ENCODE measurements at regions not wholly inside any gene's neighbourhood (a gene's known extent, or its start where the extent isn't known, plus 50 kb on each side); places are given as distances from the start of the nearest gene placed in this dataset.

DNA sequence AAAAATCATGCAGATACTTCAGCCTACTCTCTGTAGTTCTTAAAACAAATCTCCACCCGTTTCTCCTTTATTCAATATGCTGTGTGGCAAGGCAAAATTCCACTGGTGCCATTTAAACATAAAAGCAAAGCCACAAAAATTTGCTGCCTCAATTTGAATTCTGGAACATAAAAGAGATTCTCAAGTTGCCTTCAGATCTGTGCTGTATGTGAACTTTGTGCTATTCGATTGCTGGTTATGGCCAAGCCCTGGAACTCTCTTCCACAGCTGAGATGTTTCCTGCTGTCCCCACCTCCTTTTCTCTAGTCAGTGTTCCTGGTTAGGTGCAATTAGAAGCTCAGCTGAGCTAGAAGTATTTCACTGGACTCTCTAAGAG is 395.3 kb upstream of the BTBD3 start:
- Histone ChIP-seq H3K4me3 (ENCODE audit: low read length, poor library complexity, severe bottlenecking) (no peak overlapping the region), H3K27me3 (ENCODE audit: insufficient read depth, low read length, poor library complexity, severe bottlenecking) (no peaks in the 10 kb centered on the region), H4K20me1 (ENCODE audit: insufficient read depth, low read length, poor library complexity, severe bottlenecking) (no peaks in the 10 kb centered on the region), H2AFZ (ENCODE audit: low read length) (no peak overlapping the region), H3K4me2 (ENCODE audit: low read depth, low read length, poor library complexity, severe bottlenecking) (no peak overlapping the region), H3K9me3 (ENCODE audit: insufficient read depth, low read depth, low read length) (no peaks in the 10 kb centered on the region), H3K9ac (ENCODE audit: low read depth, low read length, poor library complexity, severe bottlenecking) (no peak overlapping the region), H3K36me3 (ENCODE audit: insufficient read depth, low read length) (no peaks in the 10 kb centered on the region), H3K4me1 (ENCODE audit: insufficient read depth, low read length, poor library complexity, severe bottlenecking) (no peaks in the 10 kb centered on the region), H3F3A (ENCODE audit: low read depth) (no peaks in the 10 kb centered on the region), H3K9me2 (replicated peaks; ENCODE audit: low read depth, low read length) (no peaks in the 10 kb centered on the region), H3K79me2 (ENCODE audit: insufficient read depth, low read length) (no peaks in the 10 kb centered on the region)
- TF ChIP-seq, protein P1, sequence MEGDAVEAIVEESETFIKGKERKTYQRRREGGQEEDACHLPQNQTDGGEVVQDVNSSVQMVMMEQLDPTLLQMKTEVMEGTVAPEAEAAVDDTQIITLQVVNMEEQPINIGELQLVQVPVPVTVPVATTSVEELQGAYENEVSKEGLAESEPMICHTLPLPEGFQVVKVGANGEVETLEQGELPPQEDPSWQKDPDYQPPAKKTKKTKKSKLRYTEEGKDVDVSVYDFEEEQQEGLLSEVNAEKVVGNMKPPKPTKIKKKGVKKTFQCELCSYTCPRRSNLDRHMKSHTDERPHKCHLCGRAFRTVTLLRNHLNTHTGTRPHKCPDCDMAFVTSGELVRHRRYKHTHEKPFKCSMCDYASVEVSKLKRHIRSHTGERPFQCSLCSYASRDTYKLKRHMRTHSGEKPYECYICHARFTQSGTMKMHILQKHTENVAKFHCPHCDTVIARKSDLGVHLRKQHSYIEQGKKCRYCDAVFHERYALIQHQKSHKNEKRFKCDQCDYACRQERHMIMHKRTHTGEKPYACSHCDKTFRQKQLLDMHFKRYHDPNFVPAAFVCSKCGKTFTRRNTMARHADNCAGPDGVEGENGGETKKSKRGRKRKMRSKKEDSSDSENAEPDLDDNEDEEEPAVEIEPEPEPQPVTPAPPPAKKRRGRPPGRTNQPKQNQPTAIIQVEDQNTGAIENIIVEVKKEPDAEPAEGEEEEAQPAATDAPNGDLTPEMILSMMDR (conservative IDR thresholded peaks at IDR 0.05; ENCODE audit: low read length): no peak
- no peak for TF ChIP-seq EZH2phosphoT487 (IDR thresholded peaks at IDR 0.05; ENCODE audit: borderline replicate concordance)

DNA sequence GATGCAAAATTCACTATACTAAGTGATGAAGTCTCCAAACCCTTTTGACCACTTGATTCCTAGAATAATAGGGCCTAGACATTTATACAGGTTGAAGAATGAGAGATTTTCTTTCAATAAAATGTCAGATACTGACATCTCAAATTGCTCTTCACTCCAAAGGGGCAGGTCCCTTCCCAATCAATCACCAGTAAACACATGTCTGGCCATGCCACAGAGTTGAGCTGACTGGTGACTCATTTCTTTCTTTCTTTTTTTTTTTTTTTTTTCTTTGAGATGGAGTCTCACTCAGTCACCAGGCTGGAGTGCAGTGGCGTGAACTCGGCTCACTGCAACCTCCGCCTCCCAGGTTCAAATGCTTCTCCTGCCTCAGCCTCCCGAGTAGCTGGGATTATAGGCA is 388.6 kb upstream of the BTBD3 start:
- H3K4me3 ChIP-seq (ENCODE audit: low read length, poor library complexity, severe bottlenecking): no peak overlapping the region
- H3K36me3 ChIP-seq (ENCODE audit: insufficient read depth, low read length): no peaks in the 10 kb centered on the region
- no peak overlapping the region for H2AFZ ChIP-seq (ENCODE audit: low read length)
- H3K79me2 ChIP-seq (ENCODE audit: insufficient read depth, low read length): no peaks in the 10 kb centered on the region
- 0 out of 2 replicates have a peak, but pooled peaks cover 2% of the 10 kb centered on the region for H3K9me3 ChIP-seq (ENCODE audit: insufficient read depth, low read depth, low read length)
- H3K27me3 ChIP-seq (ENCODE audit: insufficient read depth, low read length, poor library complexity, severe bottlenecking): no peaks in the 10 kb centered on the region
- TF ChIP-seq EZH2phosphoT487 (IDR thresholded peaks at IDR 0.05; ENCODE audit: borderline replicate concordance): no peak
- TF ChIP-seq, protein P1 (conservative IDR thresholded peaks at IDR 0.05; ENCODE audit: low read length): no peak
- H4K20me1 ChIP-seq (ENCODE audit: insufficient read depth, low read length, poor library complexity, severe bottlenecking): no peaks in the 10 kb centered on the region
- H3K4me2 ChIP-seq (ENCODE audit: low read depth, low read length, poor library complexity, severe bottlenecking): no peak overlapping the region
- H3K9me2 ChIP-seq (replicated peaks; ENCODE audit: low read depth, low read length): no peaks in the 10 kb centered on the region
- H3F3A ChIP-seq (ENCODE audit: low read depth): no peaks in the 10 kb centered on the region
- H3K4me1 ChIP-seq (ENCODE audit: insufficient read depth, low read length, poor library complexity, severe bottlenecking): no peaks in the 10 kb centered on the region
- no peak overlapping the region for H3K9ac ChIP-seq (ENCODE audit: low read depth, low read length, poor library complexity, severe bottlenecking)

DNA sequence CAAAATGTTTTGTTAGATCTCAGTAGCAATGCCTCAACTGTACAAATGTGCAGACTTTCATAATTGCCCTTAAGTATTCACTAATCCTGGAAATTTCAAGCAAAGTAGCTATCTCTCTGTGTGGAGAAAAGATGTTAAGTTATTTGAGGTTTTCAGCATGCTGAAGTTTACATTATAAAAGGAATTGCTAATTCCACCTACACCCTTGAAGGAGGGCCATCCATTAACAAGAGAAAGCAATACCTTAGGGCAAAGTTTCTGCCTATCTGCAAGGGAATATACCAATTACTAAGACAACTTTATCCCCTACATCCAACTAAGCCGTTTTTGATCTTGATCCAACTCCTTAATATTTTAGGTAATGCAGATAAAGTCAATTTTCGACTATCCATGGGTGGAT is 380.7 kb upstream of the BTBD3 start:
- H3K79me2 ChIP-seq (ENCODE audit: insufficient read depth, low read length): no peaks in the 10 kb centered on the region
- no peaks in the 10 kb centered on the region for H3F3A ChIP-seq (ENCODE audit: low read depth)
- no peak overlapping the region for H3K4me3 ChIP-seq (ENCODE audit: low read length, poor library complexity, severe bottlenecking)
- TF ChIP-seq, protein P1 (conservative IDR thresholded peaks at IDR 0.05; ENCODE audit: low read length): no peak
- no peak for TF ChIP-seq EZH2phosphoT487 (IDR thresholded peaks at IDR 0.05; ENCODE audit: borderline replicate concordance)
- H3K27me3 ChIP-seq (ENCODE audit: insufficient read depth, low read length, poor library complexity, severe bottlenecking): no peaks in the 10 kb centered on the region
- H2AFZ ChIP-seq (ENCODE audit: low read length): no peak overlapping the region
- H3K9me2 ChIP-seq (replicated peaks; ENCODE audit: low read depth, low read length): no peaks in the 10 kb centered on the region
- no peaks in the 10 kb centered on the region for H3K4me1 ChIP-seq (ENCODE audit: insufficient read depth, low read length, poor library complexity, severe bottlenecking)
- no peak overlapping the region for H3K4me2 ChIP-seq (ENCODE audit: low read depth, low read length, poor library complexity, severe bottlenecking)
- no peaks in the 10 kb centered on the region for H3K9me3 ChIP-seq (ENCODE audit: insufficient read depth, low read depth, low read length)
- H4K20me1 ChIP-seq (ENCODE audit: insufficient read depth, low read length, poor library complexity, severe bottlenecking): no peaks in the 10 kb centered on the region
- no peak overlapping the region for H3K9ac ChIP-seq (ENCODE audit: low read depth, low read length, poor library complexity, severe bottlenecking)
- H3K36me3 ChIP-seq (ENCODE audit: insufficient read depth, low read length): no peaks in the 10 kb centered on the region
